CD4-positive, alpha-beta T cell treated with Interleukin-10 for 1 hour (primary cell): ENCODE measurements at regions not wholly inside any gene's neighbourhood (a gene's known extent, or its start where the extent isn't known, plus 50 kb on each side); places are given as distances from the start of the nearest gene placed in this dataset.
A peak's percentile ranks its signal among the peaks of the same experiment; 100 is the strongest.

Experiments
- DNase-seq: peaks from one replicate; pipeline ENCODE4 v3.0.0-alpha.2; 2020

DNA sequence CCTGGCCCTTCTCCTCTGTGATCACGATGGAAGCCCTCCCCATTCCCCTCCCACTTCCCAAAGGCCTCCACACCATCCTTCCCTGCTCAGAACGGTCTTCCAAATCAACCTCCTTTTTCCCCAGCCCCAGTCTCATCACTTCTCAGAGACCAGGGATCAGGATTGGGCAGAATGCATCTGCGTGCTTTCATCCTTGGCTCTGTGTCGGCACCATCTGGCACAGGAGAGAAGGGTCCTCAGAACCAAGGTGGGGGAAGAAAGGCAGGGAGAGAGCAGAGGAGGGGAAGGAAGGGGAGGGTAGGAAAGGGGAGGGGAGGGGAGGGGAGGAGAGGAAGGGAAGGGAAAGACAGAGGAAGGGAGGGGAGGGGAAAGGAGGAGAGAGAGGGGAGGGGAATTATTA is 52.4 kb upstream of the FICD start:
- DNase-seq, result no peak

DNA sequence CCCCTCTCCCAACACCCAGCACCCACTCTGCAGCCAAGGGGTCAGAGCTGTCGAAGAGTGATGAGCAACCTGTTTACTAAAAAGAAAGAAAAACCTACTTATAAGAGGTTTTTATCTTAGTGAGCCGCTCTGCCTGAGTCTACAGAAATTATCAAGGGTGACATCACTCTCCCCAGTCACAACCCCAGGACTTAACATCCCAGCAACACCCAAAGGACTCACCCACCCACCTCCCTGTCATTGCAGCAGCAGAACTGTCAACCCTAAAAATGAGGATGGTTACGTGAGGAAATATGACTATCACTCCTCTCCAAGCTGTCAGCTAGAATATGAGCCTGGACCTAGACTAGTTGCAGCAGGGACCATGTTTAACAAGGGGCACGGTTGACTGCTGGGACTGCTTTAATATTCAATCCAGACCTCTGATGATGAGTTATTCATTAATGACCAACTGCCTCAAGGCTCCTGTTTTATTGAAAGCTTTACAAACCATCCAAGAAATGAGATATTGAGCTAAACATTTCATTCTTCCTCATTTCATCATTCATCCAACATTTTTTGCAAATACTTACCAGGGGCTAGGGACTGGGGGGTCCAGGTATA is 53.9 kb upstream of the FICD start:
- no peak for DNase-seq

DNA sequence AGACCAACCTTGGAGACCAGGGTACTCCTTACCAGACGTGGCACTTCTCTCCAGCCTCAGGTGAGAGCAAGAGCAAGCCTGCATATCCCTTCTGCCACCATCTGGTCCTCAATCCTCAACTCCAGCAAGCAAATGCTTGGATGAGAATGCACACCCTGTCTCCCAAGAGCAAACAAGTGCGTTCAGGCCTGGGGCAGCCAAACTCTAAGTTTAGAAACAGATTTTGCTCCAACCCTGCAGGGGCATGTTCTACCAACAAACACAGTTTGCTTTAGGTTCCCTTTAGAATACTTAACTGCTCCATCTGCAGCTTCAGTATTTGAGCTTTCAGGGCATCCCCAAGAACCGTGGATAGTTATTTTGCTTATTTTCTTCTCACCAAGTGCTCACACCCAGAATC is 55.9 kb upstream of the FICD start:
- no peak for DNase-seq

DNA sequence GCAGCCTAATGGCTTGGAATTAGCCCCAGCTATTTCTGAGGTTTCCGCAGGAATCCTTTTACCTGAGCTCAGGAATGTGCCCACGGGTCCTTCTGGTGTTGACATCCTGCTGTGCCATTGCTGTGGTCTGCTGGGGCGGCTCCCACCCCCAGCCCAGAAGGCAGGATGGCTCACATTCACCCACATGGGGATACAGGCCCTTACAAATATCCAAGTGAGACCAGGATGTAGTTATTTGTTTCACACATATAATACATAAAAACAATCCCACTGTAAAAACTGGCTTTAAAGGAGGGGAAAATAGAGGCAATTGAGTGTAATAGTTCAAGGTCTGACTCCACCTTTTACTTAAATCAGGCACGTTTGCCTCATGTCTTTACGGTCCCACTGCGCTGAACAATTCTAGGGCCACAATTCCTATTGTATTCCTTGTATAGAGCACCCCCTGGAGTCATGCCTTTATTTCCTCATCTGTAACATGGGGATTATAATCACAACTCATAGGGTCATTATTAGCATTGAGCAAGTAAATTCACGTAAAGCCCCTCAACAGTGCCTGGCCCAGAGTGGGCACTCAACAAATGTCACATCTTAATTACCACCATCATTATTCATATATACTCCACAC is 57.2 kb upstream of the FICD start:
- no peak for DNase-seq

DNA sequence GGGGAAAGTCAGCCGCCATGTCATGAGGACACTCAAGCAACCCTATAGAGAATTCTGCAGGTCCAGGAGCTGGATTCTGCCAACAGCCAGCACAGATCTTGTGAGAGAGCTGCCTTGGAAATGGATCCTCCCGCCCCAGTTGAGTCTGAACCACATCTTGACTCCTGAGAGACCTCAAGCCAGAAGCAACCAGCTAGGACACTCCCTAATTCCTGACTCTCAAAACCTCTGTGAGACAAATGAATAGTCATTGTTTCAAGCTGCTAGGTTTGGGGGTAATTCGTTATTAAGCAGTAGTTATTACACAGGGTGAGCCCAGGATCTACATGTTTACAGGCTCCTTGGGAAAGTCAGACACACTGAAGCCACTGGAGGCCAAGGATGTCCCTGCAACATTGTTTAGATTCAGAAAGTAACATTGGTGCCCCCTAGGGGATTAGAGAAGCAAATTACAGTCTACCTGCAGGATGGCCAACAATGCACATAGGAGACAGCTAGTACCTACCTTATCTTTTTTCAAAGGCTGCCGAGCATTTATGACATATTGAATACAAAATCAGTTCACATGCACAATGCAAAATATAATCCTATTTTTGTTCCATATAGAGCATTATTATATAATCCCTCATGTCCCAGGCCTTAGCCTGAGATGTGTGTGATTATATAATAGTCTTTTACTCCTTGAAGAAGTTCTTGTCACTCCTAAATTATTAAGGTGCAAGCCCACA is 57.9 kb upstream of the FICD start:
- DNase-seq, result peak; percentile 60

DNA sequence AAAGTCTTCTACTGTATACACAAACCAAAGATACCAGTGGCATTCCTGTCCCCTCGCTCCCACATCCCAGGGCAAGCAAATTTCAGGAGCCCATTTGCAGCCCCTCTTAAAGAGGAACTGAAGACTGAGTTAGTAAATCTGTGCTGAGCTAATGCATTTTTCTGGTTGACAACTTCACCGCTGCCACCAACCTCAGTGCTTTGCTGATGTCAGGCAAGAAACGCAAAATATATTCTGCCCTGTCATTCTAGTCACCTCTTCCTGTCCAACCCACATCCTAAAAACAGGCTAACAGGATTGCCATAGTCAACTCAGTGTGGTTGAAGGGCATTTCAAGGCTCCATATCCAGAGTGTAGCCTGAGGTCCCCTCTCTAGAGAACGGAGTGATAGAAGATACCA is 59.4 kb upstream of the FICD start:
- DNase-seq, result no peak

DNA sequence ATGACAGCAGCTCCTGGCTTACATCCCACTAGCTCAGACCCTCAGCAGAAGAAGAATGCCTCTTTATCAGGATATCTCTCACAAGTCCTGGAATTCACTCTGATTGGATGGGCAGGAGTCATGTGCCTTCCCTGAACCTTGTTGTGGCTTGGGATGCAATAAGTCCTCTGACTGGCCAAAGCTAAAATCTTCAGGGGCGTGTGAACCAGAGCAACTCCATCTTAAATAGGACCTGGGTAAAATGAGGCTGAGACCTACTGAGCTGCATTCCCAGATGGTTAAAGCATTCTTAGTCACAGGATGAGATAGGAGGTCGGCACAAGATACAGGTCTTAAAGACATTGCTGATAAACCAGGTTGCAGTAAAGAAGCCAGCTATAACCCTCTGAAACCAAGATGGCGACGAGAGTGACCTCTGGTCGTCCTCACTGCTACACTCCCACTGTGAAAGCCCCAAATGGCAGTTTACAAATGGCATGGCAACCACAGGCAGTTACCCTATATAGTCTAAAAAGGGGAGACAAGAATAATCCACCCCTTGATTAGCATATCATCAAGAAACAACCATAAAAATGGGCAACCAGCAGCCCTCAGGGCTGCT is 60.4 kb upstream of the FICD start:
- no peak for DNase-seq

DNA sequence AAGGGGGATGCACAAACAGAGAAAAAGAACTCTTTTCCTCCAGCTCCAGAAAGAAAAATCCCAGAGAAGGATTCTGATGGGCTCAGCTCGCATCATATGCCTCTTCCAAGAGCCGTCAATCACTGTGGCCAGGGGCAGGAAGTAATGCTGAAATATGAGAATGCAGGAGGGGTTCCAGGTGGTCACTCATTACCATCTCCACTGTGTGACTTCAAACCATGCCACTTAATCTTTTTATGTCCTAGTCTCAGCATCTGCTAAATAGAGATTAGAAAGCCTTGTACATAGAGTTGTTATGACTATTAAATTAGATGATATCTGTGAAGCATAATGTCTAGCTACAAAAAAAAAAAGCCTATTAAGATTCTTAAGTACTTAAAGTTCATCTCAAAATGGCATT is 65.6 kb upstream of the FICD start:
- no peak for DNase-seq

DNA sequence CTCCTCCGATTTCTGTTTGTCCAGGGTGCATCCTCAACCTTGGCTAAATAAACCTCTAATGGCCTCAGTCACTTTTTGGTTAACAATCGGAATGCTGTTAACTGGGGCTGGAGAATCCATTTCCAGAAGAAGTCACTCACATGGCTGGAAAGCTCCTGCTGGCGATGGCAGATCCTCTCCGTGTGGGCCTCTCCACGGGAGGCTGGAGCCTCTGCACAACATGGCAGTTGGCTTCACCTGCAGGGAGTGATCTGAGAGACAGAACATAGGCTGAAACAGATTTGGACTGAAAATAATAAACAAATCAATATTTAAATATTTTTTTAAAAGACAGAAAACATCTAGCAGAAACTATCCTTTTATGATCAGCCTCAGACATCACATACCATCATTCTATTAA is 66.8 kb upstream of the FICD start:
- no peak for DNase-seq

DNA sequence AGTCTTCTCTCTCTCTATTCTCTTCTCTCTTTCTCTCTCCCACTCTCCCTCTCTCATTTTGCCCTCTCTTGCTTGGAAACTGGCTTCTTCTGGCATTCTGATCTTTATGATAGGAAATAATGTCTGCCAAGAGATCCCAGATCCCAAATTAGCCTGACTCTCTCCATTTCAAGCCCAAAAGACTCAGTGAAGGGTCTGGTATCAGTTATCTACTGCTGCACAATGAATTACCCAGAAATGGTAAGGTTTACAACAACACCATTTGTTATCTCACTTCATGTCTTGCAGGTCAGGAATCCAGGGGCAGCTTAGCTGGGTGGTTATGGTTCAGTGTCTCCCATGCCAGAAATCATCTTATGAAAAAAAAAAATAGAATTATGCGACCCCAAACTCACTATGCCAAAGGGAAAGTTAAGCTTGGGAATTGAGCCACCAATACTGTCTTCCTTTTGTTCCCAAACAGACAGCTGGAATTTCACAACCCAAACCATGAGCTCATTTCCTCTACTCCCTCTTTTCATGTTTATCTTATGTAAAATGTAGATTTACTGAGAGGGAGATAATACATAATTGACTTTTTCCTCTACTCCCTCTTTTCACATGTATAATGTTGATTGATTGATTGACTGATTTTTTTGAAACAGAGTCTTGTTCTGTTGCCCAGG is 67.8 kb upstream of the FICD start:
- DNase-seq, result no peak

DNA sequence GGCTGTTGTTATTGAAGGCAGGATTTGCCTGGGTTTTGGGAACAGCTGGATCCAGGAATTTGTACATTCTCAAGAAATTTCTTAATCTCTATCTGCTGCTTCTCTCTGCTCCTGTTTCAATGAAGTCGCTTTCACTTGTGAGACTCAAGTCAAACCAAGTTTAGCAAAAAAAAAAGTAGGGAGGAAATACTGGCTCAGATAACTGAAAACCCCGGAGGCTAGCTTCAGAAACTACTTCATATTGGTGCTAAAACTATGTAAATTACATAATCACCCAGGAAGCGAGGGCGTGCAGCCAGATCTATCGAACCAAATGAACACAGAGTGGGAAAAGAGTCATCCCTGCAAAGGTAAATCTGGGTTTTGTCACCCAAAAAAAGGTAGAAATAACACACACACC is 68.3 kb upstream of the FICD start:
- DNase-seq, result no peak

DNA sequence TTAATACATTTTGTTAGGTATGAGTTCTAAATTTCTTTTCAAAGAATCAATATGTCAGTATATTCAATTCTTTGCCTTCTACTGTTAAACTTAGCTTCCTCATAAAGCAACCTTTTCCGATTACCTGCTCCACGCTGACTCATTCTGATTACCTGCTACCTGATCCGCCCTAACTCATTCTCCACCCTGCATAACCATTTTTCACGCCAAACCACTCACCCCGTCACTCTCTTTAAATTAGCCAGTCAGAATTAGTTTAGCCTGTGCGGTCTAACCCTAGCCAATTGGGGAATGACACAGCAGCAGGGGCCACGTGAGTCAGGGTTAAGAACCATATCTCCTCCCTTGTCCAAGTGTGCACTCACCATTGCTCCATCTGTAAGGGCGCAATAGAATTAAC is 72.2 kb upstream of the FICD start:
- DNase-seq, result no peak

DNA sequence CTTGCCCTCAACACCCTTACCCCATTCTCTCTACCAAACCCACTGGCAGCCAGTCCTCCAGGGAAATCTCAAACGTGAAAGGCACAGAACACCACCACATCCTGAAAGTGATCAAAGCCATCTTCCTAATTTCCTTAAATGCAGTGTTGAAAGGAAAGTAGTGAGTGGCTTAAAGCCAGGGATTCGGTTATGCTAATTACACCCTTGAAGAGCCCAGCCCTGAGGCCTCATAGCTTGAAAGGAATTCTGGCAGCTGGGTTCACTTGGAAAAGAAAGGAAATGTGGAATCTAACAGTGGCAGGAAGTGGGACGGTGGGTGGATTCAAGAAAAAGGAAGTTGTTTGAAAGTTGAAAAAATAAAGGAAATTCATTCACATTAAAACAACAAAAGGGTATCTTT is 73.0 kb upstream of the FICD start:
- DNase-seq, result no peak

DNA sequence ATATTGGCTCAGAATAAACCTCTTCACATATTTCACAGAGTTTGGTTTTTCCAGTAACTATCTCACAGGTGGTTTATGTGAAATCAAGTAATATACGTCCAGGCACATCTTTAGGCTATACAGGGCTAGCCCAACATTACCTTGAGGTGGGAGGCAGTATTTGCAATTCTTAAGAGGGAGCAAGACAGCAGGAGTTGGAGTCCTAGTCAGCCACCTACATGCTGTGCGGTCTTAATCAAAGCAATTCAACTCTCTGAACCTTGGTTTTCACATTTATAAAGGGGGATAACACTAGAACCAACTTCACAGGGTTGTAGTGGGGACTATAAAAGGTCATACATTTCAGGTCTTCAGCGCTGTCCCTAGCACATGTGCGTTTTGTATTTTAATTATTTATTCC is 73.5 kb upstream of the FICD start:
- no peak for DNase-seq

DNA sequence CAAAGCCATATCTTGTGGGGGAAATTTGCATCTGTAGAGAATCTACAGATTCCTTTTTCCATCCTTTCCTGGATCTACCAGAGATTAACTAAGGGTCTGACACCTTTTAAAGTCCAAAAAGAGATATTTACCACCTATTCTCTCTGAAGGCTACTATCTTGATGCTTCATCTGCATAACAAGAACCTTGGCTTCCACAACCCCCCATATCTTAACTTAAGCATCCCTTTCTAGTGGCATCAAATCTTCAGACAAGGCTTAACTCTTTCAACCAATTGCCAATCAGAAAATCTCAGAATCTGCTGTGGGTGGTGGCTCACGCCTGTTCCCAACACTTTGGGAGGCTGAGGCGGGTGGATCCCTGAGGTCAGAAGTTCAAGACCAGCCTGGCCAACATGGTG is 74.3 kb upstream of the FICD start:
- no peak for DNase-seq

DNA sequence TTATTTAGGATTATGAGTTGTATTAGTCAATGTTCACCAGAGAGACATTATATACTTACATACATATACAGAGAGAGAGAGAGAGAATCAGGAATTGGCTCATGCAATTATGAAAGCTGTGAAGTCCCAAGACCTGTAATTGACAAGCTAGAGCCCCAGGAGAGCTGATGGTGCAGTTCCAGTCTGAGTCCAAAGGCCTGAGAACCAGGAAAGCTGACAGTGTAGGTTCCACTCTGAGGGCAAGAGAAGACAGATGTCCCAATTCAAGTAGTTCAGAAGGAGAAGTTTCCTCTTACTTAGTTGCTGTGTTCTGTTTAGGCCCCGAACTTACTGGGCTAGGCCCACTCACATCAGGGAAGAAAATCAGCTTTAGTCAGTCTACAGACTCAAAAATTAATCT is 76.4 kb upstream of the FICD start:
- no peak for DNase-seq

DNA sequence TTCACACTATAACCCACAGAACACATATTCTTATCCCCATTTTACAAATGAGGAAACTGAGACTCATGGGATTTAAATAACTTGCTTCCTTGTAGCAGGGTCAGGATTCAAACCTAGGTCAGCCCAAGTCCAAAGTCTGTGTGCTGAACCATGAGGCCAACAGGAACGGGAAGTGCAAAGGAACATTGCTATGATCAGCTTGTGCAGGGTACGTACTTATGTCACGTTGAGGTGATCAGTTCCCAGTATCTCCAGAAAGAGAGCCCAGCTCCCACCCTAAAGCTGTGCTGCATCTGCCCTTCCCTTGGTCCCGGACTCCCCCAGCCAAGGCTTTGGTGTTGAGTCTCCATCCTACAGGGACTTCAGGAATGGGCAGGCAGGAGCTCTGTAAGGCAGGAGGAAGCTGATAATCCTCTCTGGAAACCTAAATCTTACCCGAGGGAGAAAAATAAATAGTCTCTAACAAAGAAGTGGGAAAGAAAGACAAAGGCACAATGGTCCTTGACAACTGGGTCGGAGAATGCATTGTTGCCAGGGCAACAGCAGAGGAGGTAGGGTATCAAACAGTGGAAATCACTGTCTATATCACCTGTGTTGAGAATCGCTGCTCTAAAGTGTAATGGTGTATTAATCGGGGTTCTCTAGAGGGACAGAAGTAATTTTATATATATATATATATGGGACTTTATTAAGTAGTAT is 82.5 kb upstream of the FICD start:
- DNase-seq, result no peak

DNA sequence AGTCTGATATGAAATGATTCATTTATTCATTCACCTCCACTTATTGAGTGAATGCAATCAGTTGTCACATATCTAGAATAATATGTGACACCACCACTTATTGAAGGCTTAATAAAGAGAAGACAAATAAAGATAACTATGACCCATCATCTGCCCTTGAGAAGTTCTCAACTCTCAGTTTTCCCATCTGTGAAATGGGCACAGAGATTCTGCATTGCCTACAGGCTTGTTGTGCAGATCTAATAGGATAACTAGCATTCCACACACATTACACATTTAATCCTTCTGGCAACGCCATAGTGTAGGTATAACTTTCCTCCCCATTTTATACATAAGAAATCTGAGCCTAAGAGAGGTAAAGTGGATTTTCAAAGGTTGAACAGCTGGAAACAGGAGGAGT is 84.2 kb upstream of the FICD start:
- no peak for DNase-seq

DNA sequence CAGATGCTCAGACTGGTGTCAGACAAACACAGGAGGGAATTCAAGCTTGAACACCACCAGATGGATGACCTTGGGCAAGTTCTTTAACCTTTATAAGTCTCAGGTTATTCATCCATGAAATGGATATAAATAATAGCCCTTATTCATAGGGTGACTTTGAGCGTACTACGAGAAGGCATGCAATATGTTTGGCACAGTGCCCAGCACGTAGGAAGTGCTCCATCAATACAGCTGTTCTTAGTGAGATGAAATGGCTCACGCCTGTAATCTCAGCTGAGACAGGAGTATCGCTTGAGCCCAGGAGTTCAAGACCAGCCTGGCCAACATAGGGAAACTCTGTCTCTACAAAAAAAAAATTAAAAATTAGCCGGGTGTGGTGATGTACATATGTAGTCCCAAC is 84.8 kb upstream of the FICD start:
- DNase-seq, result no peak

DNA sequence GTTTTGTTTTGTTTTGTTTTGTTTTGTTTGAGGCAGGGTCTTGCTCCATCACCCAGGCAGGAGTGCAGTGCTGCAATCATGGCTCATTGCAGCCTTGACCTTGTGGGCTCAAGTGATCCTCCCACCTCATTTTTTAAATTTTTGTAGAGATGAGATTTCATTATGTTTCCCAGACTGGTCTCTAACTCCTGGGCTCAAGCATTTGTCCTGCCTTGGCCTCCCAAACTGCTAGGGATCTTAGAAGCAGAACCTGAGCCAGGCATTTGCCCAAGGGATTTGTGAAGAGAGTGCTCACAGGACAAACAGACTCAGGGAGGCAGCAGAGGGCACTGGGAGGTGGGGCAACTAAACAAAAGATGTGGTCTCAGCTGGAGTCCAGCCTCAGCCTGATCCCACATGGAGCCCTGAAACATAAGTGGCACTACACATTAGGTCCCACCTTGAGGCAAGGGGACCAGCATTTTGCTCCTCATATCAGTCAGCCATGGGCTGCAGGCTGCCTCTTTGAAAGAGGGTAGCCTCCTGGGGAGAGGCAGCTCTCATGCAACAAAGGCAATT is 86.2 kb upstream of the CMKLR1 start:
- DNase-seq, result no peak

DNA sequence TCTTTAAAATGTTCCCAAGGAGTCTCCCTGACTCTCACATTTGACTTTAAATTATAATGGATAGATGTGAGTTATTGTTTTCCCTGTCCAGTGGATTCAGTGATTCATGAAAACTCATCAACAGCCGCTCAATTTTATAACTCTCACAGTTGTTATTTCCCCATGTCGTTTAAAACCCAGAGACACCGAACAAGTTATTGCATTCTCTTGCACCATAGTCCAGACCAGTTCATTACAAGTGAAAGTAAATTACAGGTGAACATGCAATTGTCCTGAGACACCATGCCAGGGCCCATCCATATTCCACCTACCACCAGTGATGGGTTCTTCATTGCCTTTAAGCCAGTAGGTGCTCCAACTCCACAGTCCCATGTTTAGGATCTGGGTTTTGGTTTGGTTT is 85.7 kb upstream of the CMKLR1 start:
- DNase-seq, result no peak

DNA sequence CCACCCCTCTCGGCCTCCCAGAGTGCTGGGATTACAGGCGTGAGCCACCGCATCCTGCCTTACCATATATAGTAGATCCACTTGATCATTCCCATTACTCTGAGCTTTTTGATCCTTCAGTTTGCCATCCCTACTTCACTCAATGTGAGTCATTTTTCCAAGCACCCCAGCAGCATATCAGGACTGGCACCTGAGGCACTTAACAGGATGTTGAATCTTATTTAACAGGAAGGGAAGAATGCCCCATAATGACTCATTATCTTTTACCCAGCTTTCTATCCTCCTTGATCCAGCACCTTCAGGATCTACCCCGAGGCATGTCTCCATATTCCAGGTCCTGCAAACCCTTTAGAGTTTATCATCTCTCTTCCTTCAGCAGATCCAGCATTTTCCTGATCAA is 84.9 kb upstream of the CMKLR1 start:
- no peak for DNase-seq

DNA sequence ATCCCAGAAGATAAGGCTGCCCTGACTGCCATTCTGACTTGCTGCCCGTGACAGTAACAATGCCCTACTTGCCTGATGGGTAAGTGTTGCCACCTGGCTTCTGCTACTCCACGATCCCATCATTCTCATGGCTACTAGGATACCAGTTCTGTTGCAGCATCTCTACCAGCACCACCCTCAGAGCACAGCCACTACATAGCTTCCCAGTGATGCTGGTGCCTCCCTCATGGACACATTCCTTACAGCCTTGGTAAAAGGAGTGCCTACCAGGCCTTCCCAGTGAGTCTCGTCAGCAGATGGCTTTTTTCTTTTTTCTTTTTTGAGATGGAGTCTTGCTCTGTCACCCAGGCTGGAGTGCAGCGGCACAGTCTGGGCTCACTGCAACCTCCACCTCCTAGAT is 84.4 kb upstream of the CMKLR1 start:
- DNase-seq, result no peak
